HS-5 (cell line): ENCODE measurements at regions not wholly inside any gene's neighbourhood (a gene's known extent, or its start where the extent isn't known, plus 50 kb on each side); places are given as distances from the start of the nearest gene placed in this dataset.
"Not testable (repeated sequence)": the region's sequence is repeated elsewhere in the genome, so short reads cannot be mapped to it uniquely, and the experiment has no call there.

Source experiments
- DNase-seq: peaks from one replicate; pipeline ENCODE4 v3.0.0-alpha.2; 2012; ENCODE audit warnings: low read depth

DNA sequence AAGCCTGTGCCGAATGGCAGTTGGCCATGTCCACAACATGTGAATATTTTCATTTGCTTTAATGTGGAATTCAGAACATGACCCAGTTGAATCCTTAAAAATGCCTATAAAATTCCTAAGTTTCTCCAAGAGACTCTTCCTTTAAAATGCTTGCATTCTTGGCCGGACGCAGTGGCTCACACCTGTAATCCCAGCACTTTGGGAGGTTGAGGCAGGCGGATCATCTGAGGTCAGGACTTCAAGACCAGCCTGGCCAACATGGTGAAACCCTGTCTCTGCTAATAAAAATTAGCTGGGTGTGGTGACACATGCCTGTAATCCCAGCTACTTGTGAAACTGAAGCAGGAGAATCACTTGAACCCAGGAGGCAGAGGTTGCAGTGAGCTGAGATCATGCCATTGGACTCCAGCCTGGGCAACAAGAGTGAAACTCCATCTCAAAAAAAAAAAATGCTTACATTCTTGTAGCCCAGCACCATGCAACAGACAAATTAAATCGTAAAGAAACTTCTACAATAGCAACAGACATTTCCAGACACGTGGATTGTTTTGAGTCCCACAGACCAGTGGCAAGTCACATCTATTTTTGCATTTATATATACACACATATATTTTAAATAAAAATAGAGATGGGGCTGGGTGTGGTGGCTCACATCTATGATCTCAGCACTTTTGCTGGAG, 274.4 kb downstream of the GOLGA6L6 start:
- DNase-seq, result not testable (repeated sequence)

DNA sequence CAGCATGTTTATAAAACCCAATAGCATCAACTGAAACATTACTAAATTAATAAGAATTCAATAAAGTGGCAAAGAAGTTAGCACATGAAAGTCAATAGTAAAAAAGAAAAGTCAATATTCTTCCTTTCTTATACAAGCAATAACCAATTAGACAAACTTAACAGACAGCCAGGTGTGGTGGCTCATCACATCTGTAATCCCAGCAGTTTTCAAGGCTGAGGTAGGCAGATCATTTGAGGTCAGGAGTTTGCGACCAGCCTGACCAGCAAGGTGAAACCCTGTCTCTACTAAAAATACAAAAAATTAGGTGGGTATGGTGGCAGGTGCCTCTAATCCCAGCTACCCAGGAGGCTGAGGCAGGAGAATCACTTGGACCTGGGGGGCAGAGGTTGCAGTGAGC, 275.9 kb downstream of the GOLGA6L6 start:
- not testable (repeated sequence) for DNase-seq

DNA sequence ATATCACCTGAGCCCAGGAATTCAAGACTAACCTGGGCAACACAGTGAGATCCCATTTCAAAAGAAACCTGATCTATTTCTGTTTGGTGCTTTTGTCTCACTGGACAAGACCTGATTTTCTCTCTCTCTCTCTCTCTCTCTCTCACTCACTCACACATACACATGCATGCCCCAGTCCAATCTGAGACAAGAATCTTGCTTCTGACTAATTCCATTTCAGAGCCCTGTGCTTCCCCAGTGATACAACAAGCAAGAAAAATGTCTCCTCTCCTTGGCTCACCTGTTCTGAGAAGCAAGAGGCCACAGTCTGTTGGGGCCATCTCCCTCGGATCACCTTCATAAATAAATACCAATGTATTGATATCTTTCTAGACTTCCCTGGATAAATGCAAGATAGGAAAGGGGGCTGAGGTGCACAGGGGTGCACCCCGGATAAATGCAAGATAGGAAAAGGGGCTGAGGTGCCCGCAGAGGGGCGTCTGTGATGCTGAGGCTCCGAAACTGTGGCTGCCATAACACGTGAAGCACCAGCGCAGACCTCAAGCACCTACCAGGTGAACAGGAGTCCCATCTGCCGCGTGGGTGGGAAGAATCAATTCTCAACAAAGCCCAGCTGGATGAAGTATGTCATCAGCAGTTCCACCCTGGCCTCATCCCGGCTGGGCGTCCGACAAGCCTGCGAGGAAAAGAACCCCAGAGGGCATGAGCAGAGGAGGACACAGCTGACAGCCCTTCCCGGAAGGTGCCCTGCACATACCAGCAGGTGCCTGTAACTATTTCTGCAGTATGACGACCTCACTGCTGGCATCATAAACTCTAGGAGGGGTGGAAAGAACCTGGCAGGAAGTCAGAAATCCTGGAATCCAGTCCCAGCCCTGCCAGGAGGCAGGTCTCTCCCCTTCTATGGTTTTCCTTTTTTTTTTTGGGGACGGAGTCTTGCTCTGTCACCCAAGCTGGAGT, 280.0 kb downstream of the GOLGA6L6 start:
- DNase-seq, result not testable (repeated sequence)

DNA sequence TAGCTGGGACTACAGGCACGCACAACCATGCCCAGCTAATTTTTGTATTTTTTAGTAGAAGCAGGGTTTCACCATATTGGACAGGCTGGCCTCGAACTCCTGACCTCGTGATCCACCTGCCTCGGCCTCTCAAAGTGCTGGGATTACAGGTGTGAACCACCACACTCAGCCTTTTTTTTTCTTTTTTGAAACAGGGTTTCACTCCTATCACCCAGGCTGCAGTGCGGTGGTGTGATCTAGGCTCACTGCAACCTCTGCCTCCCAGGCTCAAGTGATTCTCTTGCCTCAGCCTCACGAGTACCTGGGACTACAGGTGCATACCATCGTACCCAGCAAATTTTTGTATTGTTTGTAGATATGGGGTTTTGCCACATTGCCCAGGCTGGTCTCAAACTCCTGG, 280.9 kb downstream of the GOLGA6L6 start:
- not testable (repeated sequence) for DNase-seq

DNA sequence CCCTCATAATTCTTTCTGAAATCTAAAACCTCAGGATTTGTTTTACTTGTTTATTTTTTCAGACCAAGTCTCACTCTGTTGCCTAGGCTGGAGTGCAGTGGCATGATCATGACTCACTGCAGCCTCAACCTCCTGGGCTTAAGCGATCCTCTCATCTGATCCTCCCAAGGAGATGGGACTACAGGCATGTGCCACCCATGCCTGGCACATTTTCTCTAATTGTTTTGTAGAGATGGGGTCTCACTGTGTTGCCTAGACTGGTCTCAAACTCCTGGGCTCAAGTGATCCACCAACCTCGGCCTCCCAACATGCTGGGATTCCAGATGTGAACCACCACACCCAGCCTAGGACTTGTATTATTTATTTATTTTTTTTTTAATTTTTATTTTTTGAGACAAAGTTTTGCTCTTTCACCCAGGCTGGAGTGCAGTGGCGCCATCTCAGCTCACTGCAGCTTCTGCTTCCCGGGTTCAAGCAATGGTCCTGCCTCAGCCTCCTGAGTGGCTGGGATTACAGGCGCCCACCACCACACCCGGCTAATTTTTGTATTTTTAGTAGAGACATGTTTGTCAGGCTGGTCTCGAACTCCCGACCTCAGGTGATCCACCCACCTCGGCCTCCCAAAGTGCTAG, 281.9 kb downstream of the GOLGA6L6 start:
- DNase-seq, result not testable (repeated sequence)

DNA sequence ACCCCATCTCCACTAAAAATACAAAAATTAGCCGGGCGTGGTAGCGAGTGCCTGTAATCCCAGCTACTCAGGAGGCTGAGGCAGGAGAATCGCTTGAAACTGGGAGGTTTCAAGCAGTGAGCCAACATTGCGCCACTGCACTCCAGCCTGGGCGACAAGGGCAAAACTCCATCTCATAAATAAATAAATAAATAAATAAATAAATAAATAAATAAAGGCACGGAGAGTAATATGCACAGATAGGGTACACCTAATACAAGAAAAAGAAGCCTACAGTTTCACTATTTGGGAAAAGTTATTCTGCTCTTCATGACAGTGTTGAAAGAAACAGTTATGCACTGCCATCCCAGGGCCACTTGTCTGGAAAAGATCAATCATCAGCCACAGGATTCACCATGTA, 285.2 kb downstream of the GOLGA6L6 start:
- not testable (repeated sequence) for DNase-seq

DNA sequence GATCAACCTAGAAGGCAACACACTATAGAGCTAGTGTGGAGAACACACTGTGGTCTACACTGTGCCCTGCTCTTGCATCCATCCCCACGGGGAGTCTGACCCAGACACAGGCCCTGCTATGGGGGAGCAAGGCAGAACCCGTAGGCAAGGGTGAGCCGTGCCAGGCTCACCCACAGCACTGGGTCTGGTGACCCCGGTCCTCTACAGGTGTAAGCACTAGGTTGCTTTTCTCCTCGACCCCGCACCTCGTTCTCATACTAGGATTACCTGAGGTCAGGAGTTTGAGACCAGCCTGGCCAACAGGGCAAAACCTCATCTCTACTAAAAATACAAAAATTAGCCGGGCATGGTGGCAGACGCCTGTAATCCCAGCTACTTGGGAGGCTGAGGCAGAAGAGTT, 286.0 kb downstream of the GOLGA6L6 start:
- DNase-seq, result not testable (repeated sequence)

DNA sequence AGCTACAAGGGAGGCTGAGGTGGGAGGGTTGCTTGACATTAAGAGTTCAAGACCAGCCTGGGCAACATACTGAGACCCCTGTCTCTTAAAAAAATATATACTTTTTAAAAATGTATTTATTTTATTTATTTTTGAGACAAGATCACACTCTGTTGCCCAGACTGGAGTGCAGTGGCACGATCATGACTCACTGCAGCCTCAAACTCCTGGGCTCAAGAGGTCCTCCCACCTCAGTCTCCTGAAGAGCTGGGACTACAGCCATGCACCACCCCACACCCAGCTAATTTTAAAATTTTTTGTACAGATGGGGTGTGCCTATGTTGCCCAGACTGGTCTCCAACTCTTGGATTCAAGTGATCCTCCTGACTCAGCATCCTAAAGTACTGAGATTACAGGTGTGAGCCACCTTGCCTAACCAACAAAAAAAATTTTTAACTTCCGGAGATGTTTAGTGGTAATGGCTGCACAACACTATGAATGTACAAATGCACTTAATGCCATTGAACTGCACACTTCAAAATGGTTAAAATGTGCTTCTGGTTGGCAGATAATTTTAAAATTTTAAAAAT, 288.5 kb downstream of the GOLGA6L6 start:
- not testable (repeated sequence) for DNase-seq

DNA sequence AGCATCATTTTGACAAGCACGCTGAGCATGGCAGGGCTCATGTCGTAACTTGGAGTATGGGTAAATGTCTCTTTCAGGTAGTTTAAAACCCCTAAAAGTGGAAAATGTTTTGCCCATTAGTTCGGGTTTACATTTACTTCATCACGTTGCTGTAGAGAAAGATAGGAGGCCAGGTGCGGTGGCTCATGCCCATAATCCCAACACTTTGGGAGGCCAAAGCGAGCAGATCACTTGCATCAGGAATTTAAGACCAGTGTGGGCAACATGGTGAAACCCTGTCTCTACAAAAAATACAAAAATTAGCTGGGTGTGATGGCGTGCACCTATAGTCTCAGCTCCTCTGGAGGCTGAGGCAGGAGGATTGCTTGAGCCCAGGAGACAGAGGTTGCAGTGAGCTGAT, 289.6 kb downstream of the GOLGA6L6 start:
- DNase-seq, result not testable (repeated sequence)

DNA sequence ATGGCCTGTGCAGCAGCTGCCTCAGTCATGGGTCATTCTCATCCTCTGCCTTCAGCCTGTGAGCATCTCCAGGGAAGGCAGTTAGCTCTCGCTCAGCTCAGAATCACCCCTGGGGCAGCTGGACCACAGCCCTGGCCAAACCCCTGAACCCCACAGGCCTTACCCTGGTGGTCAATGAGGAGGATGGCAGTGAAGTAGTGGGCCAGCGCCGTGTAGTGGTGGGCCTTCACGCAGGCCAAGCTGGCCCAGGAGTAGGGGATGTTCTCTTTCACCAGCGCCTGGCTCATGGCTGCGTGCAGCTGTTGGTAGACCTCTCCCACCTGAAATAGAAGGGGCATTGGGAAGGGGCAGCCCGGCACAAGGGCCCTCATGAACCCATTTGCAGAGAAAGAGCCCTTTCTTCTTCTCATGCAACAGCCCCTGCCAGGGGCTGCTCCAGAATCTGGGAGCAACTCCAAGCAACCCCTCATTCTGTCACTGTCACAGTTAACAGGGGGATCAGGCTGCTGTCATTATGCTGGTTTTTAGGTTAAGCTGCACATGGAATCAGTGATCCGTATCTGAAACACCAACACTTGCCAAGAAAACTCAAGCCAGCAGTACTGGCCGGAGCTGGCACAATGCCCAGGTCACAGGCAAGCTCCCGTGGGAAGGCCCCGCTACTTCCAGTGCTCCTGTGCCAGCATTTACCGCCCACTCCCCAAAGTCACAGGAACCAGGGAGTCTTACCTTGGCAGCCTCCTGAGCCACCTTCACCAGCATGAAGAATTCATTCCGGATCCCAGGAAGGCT, 290.2 kb downstream of the GOLGA6L6 start:
- not testable (repeated sequence) for DNase-seq

DNA sequence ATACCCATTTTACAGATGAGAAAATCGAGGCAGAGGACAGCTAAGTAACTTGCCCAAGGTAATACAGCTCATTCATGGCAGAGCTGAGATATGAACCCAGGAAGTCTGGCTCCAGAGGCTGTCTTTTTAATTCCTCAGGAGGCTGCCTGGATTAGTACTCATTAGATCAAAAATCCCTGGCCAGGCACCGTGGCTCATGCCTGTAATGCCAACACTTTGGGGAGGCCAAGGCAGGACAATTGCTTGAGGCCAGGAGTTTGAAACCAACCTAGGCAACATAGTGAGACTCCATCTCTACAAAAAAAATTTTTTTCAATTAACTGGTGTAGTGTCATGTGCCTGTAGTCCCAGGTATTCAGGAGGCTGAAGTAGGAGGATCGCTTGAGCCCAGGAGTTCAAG, 291.4 kb downstream of the GOLGA6L6 start:
- DNase-seq, result not testable (repeated sequence)

DNA sequence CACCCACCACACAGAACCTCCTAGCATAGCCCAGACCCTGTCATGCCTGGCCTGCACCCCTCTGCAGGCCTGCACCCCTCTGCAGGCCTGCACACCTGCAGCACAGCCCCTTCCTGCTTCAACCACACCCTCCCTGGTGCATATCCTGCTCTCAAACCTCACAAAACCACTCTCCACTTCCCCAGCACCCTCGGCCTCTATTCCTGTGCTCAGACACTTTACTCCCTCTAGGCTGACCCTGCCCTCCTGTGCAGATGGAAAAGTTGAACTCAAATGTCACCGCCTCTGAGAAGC, 292.0 kb downstream of the GOLGA6L6 start:
- DNase-seq, result not testable (repeated sequence)

DNA sequence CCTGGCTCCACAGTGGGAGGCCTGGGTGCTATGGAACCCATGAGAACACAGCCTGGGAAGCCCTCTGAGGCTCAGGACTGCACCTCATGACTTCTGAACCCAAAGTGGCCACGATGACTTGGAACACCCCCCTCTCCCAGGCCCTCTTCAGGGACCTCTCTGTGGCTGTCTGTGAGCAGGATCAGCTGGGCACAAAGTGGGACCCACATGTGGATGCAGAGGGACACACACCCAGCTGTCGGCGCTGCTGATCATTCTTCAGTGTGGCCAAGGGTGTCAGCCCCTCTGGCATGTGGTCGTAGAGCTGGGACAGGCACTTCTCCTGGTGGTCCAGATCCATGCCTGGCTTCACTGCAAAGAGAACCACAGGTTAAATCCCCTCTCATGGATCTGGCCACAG, 293.2 kb downstream of the GOLGA6L6 start:
- DNase-seq, result not testable (repeated sequence)

DNA sequence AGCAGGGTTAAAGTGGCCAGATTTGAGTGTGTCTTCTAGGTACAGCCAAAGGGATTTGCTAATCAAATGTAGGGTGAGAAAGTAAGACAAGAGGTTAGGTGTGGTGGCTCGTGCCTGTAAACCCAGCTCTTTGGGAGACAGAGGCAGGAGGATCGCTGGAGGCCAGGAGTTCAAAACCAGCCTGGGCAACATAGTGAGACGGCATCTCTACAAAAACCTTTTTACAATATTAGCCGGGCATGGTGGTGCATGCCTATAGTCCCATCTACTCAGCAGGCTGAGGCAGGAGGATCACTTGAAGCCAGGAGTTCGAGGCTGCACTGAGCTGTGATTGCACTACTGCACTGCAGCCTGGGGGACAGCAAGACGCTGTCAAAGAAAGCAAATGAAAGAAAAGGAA, 294.5 kb downstream of the GOLGA6L6 start:
- not testable (repeated sequence) for DNase-seq

DNA sequence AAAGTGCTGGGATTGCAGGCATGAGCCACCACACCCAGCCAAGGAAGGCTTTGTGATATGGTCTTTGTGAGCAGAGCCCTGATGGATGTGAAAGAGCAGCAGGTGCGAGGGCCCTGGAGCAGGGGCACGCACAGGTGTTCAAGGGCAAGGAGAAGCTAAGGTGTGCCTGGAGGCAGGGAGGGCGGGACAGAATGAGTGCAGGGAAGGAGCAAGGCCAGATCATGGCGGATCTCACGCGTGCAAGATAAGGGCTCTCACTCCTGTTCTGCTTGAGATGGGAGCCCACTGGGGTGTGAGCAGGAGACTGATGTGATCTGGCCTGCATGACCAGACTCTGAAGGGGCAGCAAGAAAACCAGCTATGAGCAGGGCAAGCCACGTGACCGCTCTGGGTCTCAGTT, 295.0 kb downstream of the GOLGA6L6 start:
- not testable (repeated sequence) for DNase-seq

DNA sequence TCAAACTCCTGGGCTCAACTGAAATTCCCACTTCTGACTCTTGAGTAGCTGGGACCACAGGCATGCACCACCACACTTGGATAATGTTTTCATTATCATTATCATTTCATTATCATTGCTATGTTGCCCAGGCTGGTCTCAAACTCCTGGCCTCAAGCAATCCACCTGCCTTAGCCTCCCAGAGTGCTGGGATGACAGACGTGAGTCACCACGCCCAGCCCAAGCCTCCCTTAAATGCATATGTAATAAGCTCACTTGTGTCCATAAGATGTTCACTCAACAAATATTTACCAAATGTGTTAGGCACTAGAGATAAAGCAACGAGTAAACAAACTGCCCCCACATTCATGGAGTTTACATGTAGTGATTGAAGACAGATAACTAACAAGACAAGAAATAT, 295.7 kb downstream of the GOLGA6L6 start:
- DNase-seq, result not testable (repeated sequence)

DNA sequence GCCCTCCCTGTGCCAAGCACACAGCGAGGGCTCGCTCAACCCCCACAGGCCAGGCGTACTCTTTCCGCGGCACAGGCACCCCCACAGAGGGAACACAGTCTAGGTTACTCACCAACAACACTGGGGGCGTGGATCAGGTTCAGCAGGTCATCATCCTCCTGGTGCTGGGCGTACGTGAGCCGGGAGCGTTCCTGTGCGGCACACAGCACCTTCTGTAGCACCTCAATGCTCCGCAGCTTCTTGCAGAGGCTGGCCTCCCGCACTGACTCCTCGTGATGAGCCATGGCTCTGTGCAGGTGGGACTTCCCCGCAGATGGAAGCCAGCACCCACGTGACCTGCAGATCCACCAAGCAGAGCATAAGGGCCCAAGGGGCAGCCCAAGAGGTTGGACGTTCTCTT, 296.8 kb downstream of the GOLGA6L6 start:
- DNase-seq, result not testable (repeated sequence)

DNA sequence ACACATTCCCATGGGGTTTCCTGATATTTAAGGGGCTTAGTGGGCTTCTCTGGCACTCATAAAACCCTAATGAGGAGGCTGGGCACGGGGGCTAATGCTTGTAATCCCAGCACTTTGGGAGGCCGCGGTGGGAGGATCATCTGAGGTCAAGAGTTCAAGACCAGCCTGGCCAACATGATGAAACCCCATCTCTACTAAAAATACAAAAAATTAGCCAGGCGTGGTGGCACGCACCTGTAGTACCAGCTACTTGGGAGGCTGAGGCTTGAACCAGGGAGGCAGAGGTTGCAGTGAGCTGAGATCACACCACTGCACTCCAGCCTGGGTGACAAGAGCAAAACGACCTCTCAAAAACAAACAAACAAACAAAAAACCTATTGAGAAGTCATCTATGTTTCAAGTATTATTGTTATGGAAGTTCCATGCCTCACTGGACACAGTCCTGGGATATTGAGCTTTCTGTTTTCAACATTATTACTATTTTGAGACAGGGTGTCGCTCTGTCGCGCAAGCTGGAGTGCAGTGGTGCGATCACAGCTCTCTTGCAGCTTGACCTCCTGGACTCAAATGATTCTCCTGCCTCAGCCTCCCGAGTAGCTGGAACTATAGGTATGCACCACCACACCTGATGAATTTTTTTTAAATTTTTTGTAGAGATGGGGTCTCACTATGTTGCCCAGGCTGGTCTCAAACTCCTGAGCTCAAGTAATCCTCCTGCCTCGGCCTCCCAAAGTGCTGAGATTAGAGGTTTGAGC, 297.9 kb downstream of the GOLGA6L6 start:
- DNase-seq, result not testable (repeated sequence)

DNA sequence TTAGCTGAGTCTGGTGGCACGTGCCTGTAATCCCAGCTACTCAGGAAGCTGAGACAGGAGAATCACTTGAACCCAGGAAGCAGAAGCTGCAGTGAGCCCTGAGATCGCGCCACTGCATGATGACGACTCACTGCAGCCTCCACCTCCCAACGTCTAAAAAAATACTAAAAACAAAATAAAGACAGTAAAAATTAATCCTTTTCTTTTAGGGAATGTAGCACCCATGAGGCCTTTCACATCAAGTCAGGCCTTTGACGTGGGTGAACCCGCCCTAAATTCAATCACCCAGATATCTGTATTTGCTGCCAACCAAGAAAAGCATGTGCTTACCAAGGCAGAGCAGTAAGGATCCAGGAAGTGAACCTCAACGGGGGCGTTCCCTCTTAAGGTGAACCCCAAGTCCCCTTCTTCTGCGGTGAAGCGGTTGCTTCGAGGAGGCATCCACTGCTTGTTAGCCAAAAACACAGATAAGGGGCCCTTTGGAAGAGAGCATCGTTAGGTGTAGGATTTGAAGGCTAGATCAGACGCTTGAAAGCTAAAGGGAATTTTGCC, 301.2 kb downstream of the GOLGA6L6 start:
- DNase-seq, result not testable (repeated sequence)

DNA sequence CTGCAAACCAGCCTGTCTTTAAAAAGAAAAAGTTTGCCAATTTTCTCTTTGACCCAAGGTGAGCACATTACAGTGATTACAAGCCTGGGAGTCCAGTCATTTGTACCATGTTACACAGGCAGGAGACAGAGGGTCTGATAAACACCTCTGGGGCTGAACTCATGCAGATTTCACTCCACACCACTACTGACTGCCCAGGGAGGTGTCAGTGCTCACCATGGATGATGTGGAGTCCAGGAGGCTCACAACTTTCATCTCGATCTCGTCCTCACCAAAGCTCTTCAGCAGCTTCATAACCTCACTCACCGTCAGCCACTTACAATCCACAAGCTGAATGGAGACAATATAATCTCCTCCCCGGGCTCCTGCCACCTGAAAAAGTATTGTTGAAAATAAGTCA, 302.4 kb downstream of the GOLGA6L6 start:
- DNase-seq, result not testable (repeated sequence)
